Erythroblast (primary cell): ENCODE measurements at regions not wholly inside any gene's neighbourhood (a gene's known extent, or its start where the extent isn't known, plus 50 kb on each side); places are given as distances from the start of the nearest gene placed in this dataset.

Source experiments
- GATA1 ChIP-seq: IDR thresholded peaks from 2 replicates; pipeline ENCODE4 v1.6.1; 2011; ENCODE audit warnings: low read depth, mild to moderate bottlenecking, control low read depth, low read length, moderate library complexity
- POLR2A ChIP-seq: IDR thresholded peaks from 2 replicates; pipeline ENCODE4 v1.6.1; 2011; ENCODE audit warnings: mild to moderate bottlenecking, low read length

DNA sequence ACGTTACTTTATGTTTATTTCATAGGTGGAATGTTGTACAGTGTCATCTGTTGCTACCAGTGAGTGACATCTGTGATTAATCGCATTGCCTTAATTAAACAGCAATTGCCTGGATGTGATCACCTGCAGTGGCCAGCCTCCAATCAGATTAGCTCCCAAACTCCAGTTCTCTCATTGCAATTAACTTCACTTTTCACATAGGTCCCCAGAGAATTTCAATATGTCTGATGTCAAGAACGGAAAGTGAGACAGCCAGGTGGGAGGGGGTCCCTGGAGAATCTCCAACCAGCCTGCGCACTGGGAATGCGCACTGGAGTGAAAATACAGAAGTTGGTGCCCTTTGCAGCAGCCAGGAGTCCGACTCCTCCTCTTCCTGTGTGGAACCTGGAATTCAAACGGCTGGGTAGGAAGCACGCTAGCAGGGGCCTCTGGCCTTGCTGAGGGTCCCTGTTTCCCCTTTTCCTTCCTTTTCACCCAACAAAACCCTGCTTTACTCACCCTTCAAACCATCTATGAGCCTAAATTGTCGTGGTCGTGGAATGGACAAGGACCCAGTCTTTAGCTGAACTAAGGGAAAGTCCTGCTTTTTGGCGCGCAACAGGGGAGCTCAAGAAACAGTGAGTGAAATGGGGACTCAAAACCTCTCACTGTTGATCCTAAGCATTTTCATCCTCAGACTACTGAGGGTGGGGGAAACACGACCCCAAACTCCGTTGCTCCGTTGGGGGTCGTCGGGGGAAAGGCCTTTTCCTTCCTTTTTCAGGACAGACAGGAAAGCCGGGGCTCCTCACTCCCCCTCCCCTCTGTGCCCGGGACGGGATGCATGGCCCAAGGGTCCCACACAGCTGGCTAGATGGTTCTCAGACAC, 1355.5 kb upstream of the LRRTM3 start:
- TF ChIP-seq POLR2A (peak; percentile 44), GATA1 (no peak)
